Ascending aorta (tissue), 2 donors: ENCODE measurements at regions not wholly inside any gene's neighbourhood (a gene's known extent, or its start where the extent isn't known, plus 50 kb on each side); places are given as distances from the start of the nearest gene placed in this dataset.

Source experiments
- DNase-seq, 2 donors: peaks; one replicate each; pipeline ENCODE4 v3.0.0-alpha.2; 2019; ENCODE audit warnings: low spot score in 2 of 2
- H3K27ac ChIP-seq, 2 donors: fragments of 200-600 bp; sonication (generic); one replicate each; pipeline ENCODE4 v1.5.1; 2016 to 2017; ENCODE audit warnings: mild to moderate bottlenecking in 1 of 2
- H3K27me3 ChIP-seq: fragments of 200-600 bp; sonication (generic); one replicate; pipeline ENCODE4 v1.5.1; 2017
- H3K36me3 ChIP-seq, 2 donors: fragments of 200-600 bp; sonication (generic); one replicate each; pipeline ENCODE4 v1.5.1; 2016
- H3K4me1 ChIP-seq, 2 donors: fragments of 200-600 bp; sonication (generic); one replicate each; pipeline ENCODE4 v1.5.1; 2016 to 2017; ENCODE audit warnings: mild to moderate bottlenecking in 1 of 2
- H3K4me3 ChIP-seq, 2 donors: fragments of 200-600 bp; sonication (generic); one replicate each; pipeline ENCODE4 v1.5.1; 2016 to 2017; ENCODE audit warnings: mild to moderate bottlenecking in 1 of 2
- H3K9me3 ChIP-seq, 2 donors: fragments of 200-600 bp; sonication (generic); one replicate each; pipeline ENCODE4 v1.5.1; 2016
- CTCF ChIP-seq, 3 experiments: fragments of 200-600 bp in 2 of 3; fragments of 450-650 bp in 1 of 3; sonication (generic) in 2 of 3; IDR thresholded peaks; one replicate each; pipeline ENCODE4 v1.5.1; 2016 to 2019; ENCODE audit warnings: antibody characterized with exemption in 3 of 3, mild to moderate bottlenecking in 1 of 3, moderate library complexity in 1 of 3
- intact Hi-C: fragments of 100-400 bp; cut with DNase I; formaldehyde crosslinking; loops from one replicate; pipeline ENCODE4 v1.15.1; 2023

DNA sequence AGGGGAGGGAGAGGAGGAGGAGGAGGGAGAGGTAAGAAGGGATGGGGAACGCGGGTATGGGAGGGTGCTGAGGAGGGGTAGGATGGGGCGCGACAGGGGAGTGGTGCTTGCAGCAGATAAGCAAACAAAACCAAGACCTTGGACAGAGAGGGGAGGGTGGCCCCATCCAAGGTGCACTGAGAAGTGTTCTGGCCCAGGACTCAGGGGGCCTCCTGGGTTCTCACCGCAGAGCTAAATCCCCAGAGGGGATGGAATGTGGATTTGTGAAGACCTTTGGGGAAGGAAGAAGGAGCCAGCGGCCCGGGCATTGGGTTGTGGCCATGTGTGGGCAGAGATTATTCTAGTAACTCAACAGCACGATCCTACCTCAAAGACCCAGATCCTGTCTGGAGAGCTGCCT lies 90.9 kb upstream of the LINC01488 start:
- Histone ChIP-seq H3K27me3 (no peaks in the 10 kb centered on the region), H3K4me1 (no peaks in the 10 kb centered on the region), H3K36me3 (no peaks in the 10 kb centered on the region), H3K4me3 (no peak overlapping the region), H3K9me3 (peaks cover 0 to 15% of the 10 kb centered on the region in 2 donors), H3K27ac (no peak overlapping the region)
- intact Hi-C loops = no loop called here
- no peak for DNase-seq
- TF ChIP-seq CTCF (IDR thresholded peaks at IDR 0.05) = no peak

- no peak overlapping the region for H3K27ac ChIP-seq
- no peak overlapping the region for H3K4me3 ChIP-seq
- intact Hi-C loops = no loop called here
- H3K9me3 ChIP-seq = peaks cover 0 to 15% of the 10 kb centered on the region in 2 donors
- no peak for DNase-seq
- no peaks in the 10 kb centered on the region for H3K27me3 ChIP-seq
- no peaks in the 10 kb centered on the region for H3K4me1 ChIP-seq
- no peak for TF ChIP-seq CTCF (IDR thresholded peaks at IDR 0.05)
- no peaks in the 10 kb centered on the region for H3K36me3 ChIP-seq
These were observed 90.0 kb upstream of the LINC01488 start for GRCh38 chr11:69391192-69392103.

DNA sequence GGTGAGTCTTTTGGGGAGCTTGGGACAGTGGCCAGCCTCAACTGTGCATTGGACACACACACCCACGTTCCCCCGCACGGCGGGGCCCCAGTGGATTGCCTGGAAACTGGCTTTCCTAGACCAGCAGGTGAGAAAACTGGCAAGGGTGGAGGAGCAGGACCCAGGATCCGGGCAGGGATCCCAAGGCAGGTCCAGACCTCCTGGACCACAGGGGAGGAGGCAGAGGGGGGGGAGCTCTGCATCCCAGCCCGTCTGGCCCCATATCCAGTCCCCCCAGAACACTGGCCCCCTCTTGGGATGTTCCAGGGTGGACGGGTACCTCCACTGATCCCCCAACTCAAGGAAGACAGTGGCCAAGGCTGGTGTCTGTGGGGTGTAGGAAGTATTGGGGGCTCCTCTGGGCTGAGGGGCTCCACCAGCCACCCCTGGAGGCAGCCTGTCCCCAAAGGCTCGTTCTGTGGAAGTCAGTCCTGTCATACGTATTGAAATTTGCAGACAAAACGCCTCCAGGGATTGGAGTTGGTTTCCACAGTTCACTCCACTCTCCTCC lies 89.3 kb upstream of the LINC01488 start:
- H3K9me3 ChIP-seq = peaks cover 0 to 15% of the 10 kb centered on the region in 2 donors
- DNase-seq = no peak
- intact Hi-C loops = no loop called here
- no peaks in the 10 kb centered on the region for H3K4me1 ChIP-seq
- H3K27me3 ChIP-seq = no peaks in the 10 kb centered on the region
- TF ChIP-seq CTCF (IDR thresholded peaks at IDR 0.05) = no peak
- no peak overlapping the region for H3K4me3 ChIP-seq
- H3K27ac ChIP-seq = no peak overlapping the region
- H3K36me3 ChIP-seq = no peaks in the 10 kb centered on the region

DNA sequence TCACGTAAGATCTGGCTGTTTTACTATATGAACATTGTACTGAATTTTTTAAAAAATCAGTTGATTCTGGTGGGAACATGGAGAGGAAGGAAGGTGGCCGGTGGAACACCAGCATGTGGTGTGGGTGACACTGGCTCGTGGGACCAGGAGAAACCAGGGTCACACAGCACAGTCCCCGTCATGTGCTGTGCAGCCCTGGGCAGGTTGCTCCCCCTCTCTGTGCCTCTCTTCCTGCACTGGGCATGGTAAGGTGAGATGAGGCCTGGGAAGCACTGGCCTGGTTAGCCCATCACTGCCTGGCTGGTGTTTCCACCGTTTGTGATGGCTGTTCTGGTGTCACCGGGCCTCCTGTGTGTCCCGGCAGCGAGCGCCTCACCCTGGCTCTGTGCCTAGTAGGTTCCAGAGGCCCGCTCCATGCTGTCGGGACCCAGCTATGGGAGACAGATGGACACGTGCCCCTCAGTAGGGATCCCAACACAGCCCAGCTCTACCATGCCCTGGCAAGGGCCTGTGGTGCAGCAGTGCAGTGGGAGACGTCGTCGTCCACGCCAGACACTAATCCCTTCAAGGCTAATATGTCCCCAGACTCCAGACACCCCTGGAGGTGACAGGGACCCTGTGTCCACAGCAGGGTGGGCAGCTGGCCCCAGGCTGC lies 88.2 kb upstream of the LINC01488 start:
- no peak overlapping the region for H3K27ac ChIP-seq
- peaks cover 0 to 7% of the 10 kb centered on the region in 2 donors for H3K9me3 ChIP-seq
- DNase-seq = no peak
- no peak overlapping the region for H3K4me3 ChIP-seq
- no peak for TF ChIP-seq CTCF (IDR thresholded peaks at IDR 0.05)
- intact Hi-C loops = no loop called here
- no peaks in the 10 kb centered on the region for H3K4me1 ChIP-seq
- H3K27me3 ChIP-seq = no peaks in the 10 kb centered on the region
- no peaks in the 10 kb centered on the region for H3K36me3 ChIP-seq

GRCh38 chr11:69393865-69394233 lies 87.6 kb upstream of the LINC01488 start:
- H3K27me3 ChIP-seq = no peaks in the 10 kb centered on the region
- intact Hi-C loops = no loop called here
- TF ChIP-seq CTCF (IDR thresholded peaks at IDR 0.05) = no peak
- no peak overlapping the region for H3K4me3 ChIP-seq
- H3K9me3 ChIP-seq = peaks cover 0 to 2% of the 10 kb centered on the region in 2 donors
- no peaks in the 10 kb centered on the region for H3K36me3 ChIP-seq
- no peaks in the 10 kb centered on the region for H3K4me1 ChIP-seq
- no peak overlapping the region for H3K27ac ChIP-seq
- no peak for DNase-seq
